GM12878 (cell line): ENCODE measurements at regions not wholly inside any gene's neighbourhood (a gene's known extent, or its start where the extent isn't known, plus 50 kb on each side); places are given as distances from the start of the nearest gene placed in this dataset.

Source experiments
- ATAC-seq: fragments of 200-7000 bp; cut with Tn5 transposase; 3 replicates; pipeline ENCODE4 v1.9.1; 2020; ENCODE audit warnings: mild to moderate bottlenecking, moderate library complexity
- BruUV-seq: library from RNA; stranded (reverse); fragments of 400-500 nt; replicated peaks from 2 replicates; lab custom pipeline; 2021; lab: Mats Ljungman, UMichigan
- CTCF ChIA-PET: fragments of 300-600 bp; sonication (Branson Sonifier 250); formaldehyde crosslinking; extraction: SDS; loops from one replicate; lab custom pipeline; 2021; ENCODE audit warnings: inconsistent platforms; lab: Yijun Ruan, JAX
- POLR2A ChIA-PET: fragments of 350-600 bp; formaldehyde crosslinking; extraction: SDS; loops from one replicate; lab custom pipeline; 2021; ENCODE audit warnings: inconsistent platforms; lab: Charles Lee
- RAD21 ChIA-PET: fragments of 300-600 bp; sonication (Branson Sonifier 250); formaldehyde crosslinking; loops from one replicate; lab custom pipeline; 2023; ENCODE audit warnings: antibody characterized with exemption; ENCODE audit not compliant: unreplicated experiment; lab: Charles Lee
- SMC1A ChIA-PET: fragments of 300-600 bp; sonication (Branson Sonifier 250); formaldehyde crosslinking; loops from one replicate; lab custom pipeline; 2023; ENCODE audit not compliant: unreplicated experiment, uncharacterized antibody; lab: Charles Lee
- DNase-seq: peaks from one replicate; pipeline ENCODE4 v3.0.0-alpha.2; 2011; ENCODE audit warnings: low read depth, low spot score
- FAIRE-seq: peaks from 3 replicates; lab custom pipeline; 2011; peaks lifted over from hg19 to GRCh38; lab: Jason Lieb, UNC
- H2AFZ ChIP-seq: 2 replicates; pipeline ENCODE4 v1.6.0; 2011; ENCODE audit warnings: low read depth, low read length, control low read depth; ENCODE audit not compliant: control insufficient read depth
- H3K27ac ChIP-seq: 2 replicates; pipeline ENCODE4 v1.5.1; 2011; ENCODE audit warnings: control low read depth; ENCODE audit not compliant: control insufficient read depth, insufficient read depth
- H3K27me3 ChIP-seq, 2 experiments: replicated peaks in 1 of 2; 2 replicates each; pipeline versions ENCODE4 v1.6.0 to v1.6.1; 2011; ENCODE audit warnings: low read length in 1 of 2; ENCODE audit not compliant: control insufficient read depth in 2 of 2, insufficient read depth in 2 of 2
- H3K36me3 ChIP-seq, 2 experiments: 2 replicates each; pipeline ENCODE4 v1.5.1; 2011; ENCODE audit warnings: low read length in 1 of 2; ENCODE audit not compliant: control insufficient read depth in 2 of 2, insufficient read depth in 2 of 2
- H3K4me1 ChIP-seq: 2 replicates; pipeline ENCODE4 v1.6.1; 2011; ENCODE audit warnings: mild to moderate bottlenecking, low read length, moderate library complexity, mixed read lengths; ENCODE audit not compliant: control insufficient read depth, insufficient read depth
- H3K4me2 ChIP-seq: 2 replicates; pipeline ENCODE4 v1.6.0; 2011; ENCODE audit warnings: control low read depth; ENCODE audit not compliant: control insufficient read depth, insufficient read depth
- H3K4me3 ChIP-seq: fragments of 200-600 bp; sonication (generic); 2 replicates; pipeline ENCODE4 v1.5.1; 2016
- H3K79me2 ChIP-seq: 2 replicates; pipeline ENCODE4 v1.6.0; 2011; ENCODE audit warnings: low read length; ENCODE audit not compliant: control insufficient read depth, insufficient read depth
- H3K9ac ChIP-seq: 2 replicates; pipeline ENCODE4 v1.8.0; 2011; ENCODE audit warnings: low read length, control low read depth, mixed read lengths; ENCODE audit not compliant: control insufficient read depth, insufficient read depth
- H3K9me3 ChIP-seq: replicated peaks from 3 replicates; pipeline ENCODE4 v1.5.1; 2011; ENCODE audit warnings: mild to moderate bottlenecking, low read length; ENCODE audit not compliant: control insufficient read depth, insufficient read depth
- H4K20me1 ChIP-seq: 2 replicates; pipeline ENCODE4 v1.6.0; 2011; ENCODE audit not compliant: control insufficient read depth, insufficient read depth
- ATF7 ChIP-seq: fragments of 450-650 bp; IDR thresholded peaks from 2 replicates; pipeline ENCODE4 v1.6.1; 2016; ENCODE audit warnings: low read depth, mild to moderate bottlenecking
- BMI1 ChIP-seq: fragments of 450-650 bp; IDR thresholded peaks from 2 replicates; pipeline ENCODE4 v1.6.1; 2016; ENCODE audit warnings: mild to moderate bottlenecking, moderate library complexity, borderline replicate concordance
- CHD2 ChIP-seq: IDR thresholded peaks from 2 replicates; pipeline ENCODE4 v1.6.1; 2011; ENCODE audit warnings: low read depth, low read length, improper control_type of control experiment, borderline replicate concordance
- EED ChIP-seq: sonication (generic); IDR thresholded peaks from 2 replicates; pipeline ENCODE4 v1.6.1; 2016; ENCODE audit warnings: antibody characterized with exemption, low read depth
- HDGF ChIP-seq: fragments of 450-650 bp; IDR thresholded peaks from 2 replicates; pipeline ENCODE4 v1.6.1; 2016; ENCODE audit warnings: antibody characterized with exemption
- KLF5 ChIP-seq: fragments of 450-650 bp; IDR thresholded peaks from 2 replicates; pipeline ENCODE4 v1.6.1; 2014; ENCODE audit warnings: mild to moderate bottlenecking; ENCODE audit not compliant: partially characterized antibody
- NFIC ChIP-seq: IDR thresholded peaks from 2 replicates; pipeline ENCODE4 v1.6.1; 2012; ENCODE audit warnings: low read depth, mild to moderate bottlenecking, inconsistent platforms, low read length, moderate library complexity
- NFYA ChIP-seq: IDR thresholded peaks from 2 replicates; pipeline ENCODE4 v1.6.1; 2011; ENCODE audit warnings: low read depth, mild to moderate bottlenecking, low read length, improper control_type of control experiment, borderline replicate concordance
- TCF3 ChIP-seq: IDR thresholded peaks from 2 replicates; pipeline ENCODE4 v1.6.1; 2012; ENCODE audit warnings: low read depth, mild to moderate bottlenecking, low read length, borderline replicate concordance; ENCODE audit not compliant: insufficient read depth
- ZSCAN29 ChIP-seq: fragments of 450-650 bp; IDR thresholded peaks from 2 replicates; pipeline ENCODE4 v1.6.1; 2017; ENCODE audit warnings: mild to moderate bottlenecking, moderate library complexity
- WGBS: methylation state at CpG from one replicate; pipeline ENCODE4 v1.1.6; 2016; ENCODE audit warnings: low lambda C conversion rate; ENCODE audit not compliant: insufficient replicate concordance, insufficient coverage; ENCODE audit errors: missing lambda C conversion rate; 5-methylcytosine and 5-hydroxymethylcytosine counted together
- in situ Hi-C: fragments of 300-500 bp; cut with MboI; formaldehyde crosslinking; loops from 9 replicates; pipeline ENCODE4 v1.14.3; 2018; ENCODE audit warnings: mixed read lengths
- intact Hi-C: fragments of 100-400 bp; cut with micrococcal nuclease; formaldehyde crosslinking; loops from one replicate; pipeline ENCODE4 v1.14.2; 2022; ENCODE audit not compliant: unreplicated experiment
- TF ChIP-seq, protein P1 (sequence below): IDR thresholded peaks from 2 replicates; pipeline ENCODE4 v1.6.1; 2011; ENCODE audit warnings: borderline replicate concordance, low read depth, mild to moderate bottlenecking, moderate library complexity, mixed read lengths, low read length; ENCODE audit not compliant: insufficient read depth; ENCODE audit errors: extremely low read length
- TF ChIP-seq, protein P2 (sequence below): IDR thresholded peaks from 2 replicates; pipeline ENCODE4 v1.6.1; 2012; ENCODE audit warnings: low read depth, low read length, improper control_type of control experiment
- TF ChIP-seq, protein P3 (sequence below): fragments of 450-650 bp; IDR thresholded peaks from 2 replicates; pipeline ENCODE4 v1.6.1; 2018; ENCODE audit warnings: mild to moderate bottlenecking, low read depth, moderate library complexity; ENCODE audit not compliant: partially characterized antibody
- TF ChIP-seq, protein P4 (sequence below): IDR thresholded peaks from 2 replicates; pipeline ENCODE4 v1.6.1; 2012; ENCODE audit warnings: low read depth, low read length, improper control_type of control experiment

DNA sequence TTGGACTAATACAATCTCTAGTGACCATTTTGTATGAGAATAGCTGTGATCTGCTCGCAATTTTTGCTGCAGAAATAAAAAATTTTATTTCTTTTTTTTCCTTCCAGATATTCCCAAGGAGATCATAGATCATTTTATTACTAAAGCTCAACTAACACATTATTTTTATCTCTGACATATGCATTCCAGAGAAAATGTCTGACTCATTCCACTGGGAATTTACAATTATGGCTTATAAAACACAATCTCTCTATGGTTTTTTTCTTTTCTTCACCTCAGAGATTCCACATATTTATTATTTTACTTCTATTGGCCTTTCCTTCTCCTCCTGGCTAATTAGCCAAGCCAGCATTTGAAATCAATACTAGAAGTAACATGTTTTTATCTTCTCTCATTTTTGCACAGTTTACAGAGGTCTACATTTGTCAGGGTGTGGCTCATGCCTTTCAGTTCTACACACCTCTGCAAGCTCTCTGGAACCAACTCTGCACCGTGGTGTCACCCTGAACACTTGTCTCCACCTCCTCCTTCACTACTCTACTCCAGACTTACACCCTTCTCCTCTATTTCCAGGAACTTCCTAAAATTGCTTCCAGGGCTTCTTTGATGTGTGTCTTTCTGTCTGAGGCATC lies 59.8 kb upstream of the GPM6A start:
- Histone ChIP-seq H3K9me3 (no peaks in the 10 kb centered on the region), H3K79me2 (no peaks in the 10 kb centered on the region), H3K36me3 (no peaks in the 10 kb centered on the region), H3K4me2 (no peak overlapping the region), H4K20me1 (no peaks in the 10 kb centered on the region), H2AFZ (no peak overlapping the region), H3K4me3 (no peak overlapping the region), H3K9ac (no peak overlapping the region), H3K4me1 (no peaks in the 10 kb centered on the region), H3K27ac (no peak overlapping the region), H3K27me3 (no peaks in the 10 kb centered on the region)
- no peak for TF ChIP-seq BMI1
- no peak for TF ChIP-seq NFIC
- TF ChIP-seq, protein P1, sequence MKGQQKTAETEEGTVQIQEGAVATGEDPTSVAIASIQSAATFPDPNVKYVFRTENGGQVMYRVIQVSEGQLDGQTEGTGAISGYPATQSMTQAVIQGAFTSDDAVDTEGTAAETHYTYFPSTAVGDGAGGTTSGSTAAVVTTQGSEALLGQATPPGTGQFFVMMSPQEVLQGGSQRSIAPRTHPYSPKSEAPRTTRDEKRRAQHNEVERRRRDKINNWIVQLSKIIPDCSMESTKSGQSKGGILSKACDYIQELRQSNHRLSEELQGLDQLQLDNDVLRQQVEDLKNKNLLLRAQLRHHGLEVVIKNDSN = no peak
- no peak for TF ChIP-seq HDGF
- TF ChIP-seq, protein P2, sequence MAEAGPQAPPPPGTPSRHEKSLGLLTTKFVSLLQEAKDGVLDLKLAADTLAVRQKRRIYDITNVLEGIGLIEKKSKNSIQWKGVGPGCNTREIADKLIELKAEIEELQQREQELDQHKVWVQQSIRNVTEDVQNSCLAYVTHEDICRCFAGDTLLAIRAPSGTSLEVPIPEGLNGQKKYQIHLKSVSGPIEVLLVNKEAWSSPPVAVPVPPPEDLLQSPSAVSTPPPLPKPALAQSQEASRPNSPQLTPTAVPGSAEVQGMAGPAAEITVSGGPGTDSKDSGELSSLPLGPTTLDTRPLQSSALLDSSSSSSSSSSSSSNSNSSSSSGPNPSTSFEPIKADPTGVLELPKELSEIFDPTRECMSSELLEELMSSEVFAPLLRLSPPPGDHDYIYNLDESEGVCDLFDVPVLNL = no peak
- TF ChIP-seq CHD2 = no peak
- TF ChIP-seq, protein P3, sequence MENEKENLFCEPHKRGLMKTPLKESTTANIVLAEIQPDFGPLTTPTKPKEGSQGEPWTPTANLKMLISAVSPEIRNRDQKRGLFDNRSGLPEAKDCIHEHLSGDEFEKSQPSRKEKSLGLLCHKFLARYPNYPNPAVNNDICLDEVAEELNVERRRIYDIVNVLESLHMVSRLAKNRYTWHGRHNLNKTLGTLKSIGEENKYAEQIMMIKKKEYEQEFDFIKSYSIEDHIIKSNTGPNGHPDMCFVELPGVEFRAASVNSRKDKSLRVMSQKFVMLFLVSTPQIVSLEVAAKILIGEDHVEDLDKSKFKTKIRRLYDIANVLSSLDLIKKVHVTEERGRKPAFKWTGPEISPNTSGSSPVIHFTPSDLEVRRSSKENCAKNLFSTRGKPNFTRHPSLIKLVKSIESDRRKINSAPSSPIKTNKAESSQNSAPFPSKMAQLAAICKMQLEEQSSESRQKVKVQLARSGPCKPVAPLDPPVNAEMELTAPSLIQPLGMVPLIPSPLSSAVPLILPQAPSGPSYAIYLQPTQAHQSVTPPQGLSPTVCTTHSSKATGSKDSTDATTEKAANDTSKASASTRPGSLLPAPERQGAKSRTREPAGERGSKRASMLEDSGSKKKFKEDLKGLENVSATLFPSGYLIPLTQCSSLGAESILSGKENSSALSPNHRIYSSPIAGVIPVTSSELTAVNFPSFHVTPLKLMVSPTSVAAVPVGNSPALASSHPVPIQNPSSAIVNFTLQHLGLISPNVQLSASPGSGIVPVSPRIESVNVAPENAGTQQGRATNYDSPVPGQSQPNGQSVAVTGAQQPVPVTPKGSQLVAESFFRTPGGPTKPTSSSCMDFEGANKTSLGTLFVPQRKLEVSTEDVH = no peak
- no peak for TF ChIP-seq TCF3
- TF ChIP-seq, protein P4, sequence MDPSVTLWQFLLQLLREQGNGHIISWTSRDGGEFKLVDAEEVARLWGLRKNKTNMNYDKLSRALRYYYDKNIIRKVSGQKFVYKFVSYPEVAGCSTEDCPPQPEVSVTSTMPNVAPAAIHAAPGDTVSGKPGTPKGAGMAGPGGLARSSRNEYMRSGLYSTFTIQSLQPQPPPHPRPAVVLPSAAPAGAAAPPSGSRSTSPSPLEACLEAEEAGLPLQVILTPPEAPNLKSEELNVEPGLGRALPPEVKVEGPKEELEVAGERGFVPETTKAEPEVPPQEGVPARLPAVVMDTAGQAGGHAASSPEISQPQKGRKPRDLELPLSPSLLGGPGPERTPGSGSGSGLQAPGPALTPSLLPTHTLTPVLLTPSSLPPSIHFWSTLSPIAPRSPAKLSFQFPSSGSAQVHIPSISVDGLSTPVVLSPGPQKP = no peak
- TF ChIP-seq NFYA = no peak
- no peak for TF ChIP-seq EED
- TF ChIP-seq KLF5 = no peak
- TF ChIP-seq ATF7 = no peak
- no peak for TF ChIP-seq ZSCAN29
- no TSS peak for BruUV-seq
- DNase-seq = no peak
- intact Hi-C loops (no loop called here), in situ Hi-C loops (no loop called here)
- POLR2A ChIA-PET = no interaction called here
- ATAC-seq = no peak
- SMC1A ChIA-PET = interaction anchor here (1.3 kb wide), 1 partner anchor 9 kb away, joined by 4 read pairs; no protein-coding TSS in a partner anchor
- FAIRE-seq = no peak
- RAD21 ChIA-PET = no interaction called here
- 0% methylated on average over 2 of the region's 2 CpGs for WGBS
- CTCF ChIA-PET = interaction anchor here (0.7 kb wide), 1 partner anchor 11 kb away, joined by 3 read pairs; no protein-coding TSS in a partner anchor
